AG10803 (cell line): ENCODE measurements at regions not wholly inside any gene's neighbourhood (a gene's known extent, or its start where the extent isn't known, plus 50 kb on each side); places are given as distances from the start of the nearest gene placed in this dataset.
"Not testable (repeated sequence)": the region's sequence is repeated elsewhere in the genome, so short reads cannot be mapped to it uniquely, and the experiment has no call there.

Experiments used
- DNase-seq: peaks from one replicate; pipeline ENCODE4 v3.0.0; 2010; ENCODE audit warnings: low read depth
- H3K4me3 ChIP-seq: 2 replicates; pipeline ENCODE4 v1.5.1; 2011; ENCODE audit warnings: mild to moderate bottlenecking, low read length, control low read depth
- TF ChIP-seq, protein P1 (sequence below): conservative IDR thresholded peaks from 2 replicates; pipeline ENCODE4 v1.5.1; 2011; ENCODE audit warnings: mild to moderate bottlenecking, low read length, control low read depth, inconsistent platforms

DNA sequence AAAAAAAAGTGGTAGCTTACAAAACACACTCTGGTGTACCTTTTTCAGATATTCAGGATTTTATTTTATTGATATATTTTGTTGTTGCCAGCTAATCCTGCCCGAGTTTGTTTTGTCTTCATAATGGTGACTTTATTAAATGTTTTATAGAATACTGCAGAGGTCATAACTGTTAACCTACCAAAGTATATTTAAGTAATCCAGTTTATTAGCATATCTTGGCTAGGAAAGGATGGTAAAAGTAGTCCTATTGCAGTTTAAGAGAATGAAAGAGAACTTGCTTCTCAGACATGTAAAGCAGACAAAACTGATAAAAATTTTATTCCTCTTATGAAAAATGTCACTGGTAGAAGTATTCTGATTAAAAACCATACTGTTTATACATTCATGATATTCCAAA lies 59.2 kb upstream of the IGSF10 start:
- H3K4me3 ChIP-seq, result no peak overlapping the region
- TF ChIP-seq, protein P1, sequence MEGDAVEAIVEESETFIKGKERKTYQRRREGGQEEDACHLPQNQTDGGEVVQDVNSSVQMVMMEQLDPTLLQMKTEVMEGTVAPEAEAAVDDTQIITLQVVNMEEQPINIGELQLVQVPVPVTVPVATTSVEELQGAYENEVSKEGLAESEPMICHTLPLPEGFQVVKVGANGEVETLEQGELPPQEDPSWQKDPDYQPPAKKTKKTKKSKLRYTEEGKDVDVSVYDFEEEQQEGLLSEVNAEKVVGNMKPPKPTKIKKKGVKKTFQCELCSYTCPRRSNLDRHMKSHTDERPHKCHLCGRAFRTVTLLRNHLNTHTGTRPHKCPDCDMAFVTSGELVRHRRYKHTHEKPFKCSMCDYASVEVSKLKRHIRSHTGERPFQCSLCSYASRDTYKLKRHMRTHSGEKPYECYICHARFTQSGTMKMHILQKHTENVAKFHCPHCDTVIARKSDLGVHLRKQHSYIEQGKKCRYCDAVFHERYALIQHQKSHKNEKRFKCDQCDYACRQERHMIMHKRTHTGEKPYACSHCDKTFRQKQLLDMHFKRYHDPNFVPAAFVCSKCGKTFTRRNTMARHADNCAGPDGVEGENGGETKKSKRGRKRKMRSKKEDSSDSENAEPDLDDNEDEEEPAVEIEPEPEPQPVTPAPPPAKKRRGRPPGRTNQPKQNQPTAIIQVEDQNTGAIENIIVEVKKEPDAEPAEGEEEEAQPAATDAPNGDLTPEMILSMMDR, result no peak
- no peak for DNase-seq

DNA sequence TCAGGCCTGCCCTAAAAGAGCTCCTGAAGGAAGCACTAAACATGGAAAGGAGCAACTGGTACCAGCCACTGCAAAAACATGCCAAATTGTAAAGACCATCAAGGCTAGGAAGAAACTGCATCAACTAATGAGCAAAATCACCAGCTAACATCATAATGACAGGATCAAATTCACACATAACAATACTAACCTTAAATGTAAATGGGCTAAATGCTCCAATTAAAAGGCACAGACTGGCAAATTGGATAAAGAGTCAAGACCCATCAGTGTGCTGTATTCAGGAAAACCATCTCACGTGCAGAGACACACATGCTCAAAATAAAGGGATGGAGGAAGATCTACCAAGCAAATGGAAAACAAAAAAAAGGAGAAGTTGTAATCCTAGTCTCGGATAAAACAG lies 50.6 kb upstream of the IGSF10 start:
- not testable (repeated sequence) for H3K4me3 ChIP-seq, DNase-seq
